H9 (cell line): ENCODE measurements at regions not wholly inside any gene's neighbourhood (a gene's known extent, or its start where the extent isn't known, plus 50 kb on each side); places are given as distances from the start of the nearest gene placed in this dataset.

ENCODE experiments used
- DNase-seq: peaks from one replicate; pipeline ENCODE4 v3.0.0-alpha.2; 2017
- H2AFZ ChIP-seq: one replicate; pipeline ENCODE4 v1.6.1; 2013; ENCODE audit warnings: mild to moderate bottlenecking, low read length, control low read depth, moderate library complexity
- H2AK5ac ChIP-seq: 2 replicates; pipeline ENCODE4 v1.6.1; 2013; ENCODE audit warnings: low read length, control low read depth, mixed read lengths; ENCODE audit not compliant: insufficient read length
- H2BK120ac ChIP-seq: one replicate; pipeline ENCODE4 v1.6.1; 2013; ENCODE audit warnings: low read depth, mild to moderate bottlenecking, low read length, control low read depth, inconsistent platforms; ENCODE audit not compliant: poor library complexity, severe bottlenecking
- H2BK12ac ChIP-seq: 2 replicates; pipeline ENCODE4 v1.6.1; 2013; ENCODE audit warnings: low read length, control low read depth, mixed read lengths, low read depth; ENCODE audit not compliant: insufficient read length
- H2BK15ac ChIP-seq: 2 replicates; pipeline ENCODE4 v1.6.1; 2013; ENCODE audit warnings: low read depth, low read length, control low read depth
- H2BK20ac ChIP-seq: one replicate; pipeline ENCODE4 v1.6.1; 2013; ENCODE audit warnings: low read depth, mild to moderate bottlenecking, low read length, control low read depth, inconsistent platforms; ENCODE audit not compliant: poor library complexity, severe bottlenecking
- H2BK5ac ChIP-seq: 2 replicates; pipeline ENCODE4 v1.6.1; 2013; ENCODE audit warnings: low read length, control low read depth, mixed read lengths; ENCODE audit not compliant: insufficient read length
- H3K14ac ChIP-seq: 2 replicates; pipeline ENCODE4 v1.6.1; 2013; ENCODE audit warnings: low read length, control low read depth; ENCODE audit not compliant: insufficient read depth
- H3K18ac ChIP-seq: 2 replicates; pipeline ENCODE4 v1.6.1; 2013; ENCODE audit warnings: low read depth, mild to moderate bottlenecking, mixed read lengths, low read length, control low read depth; ENCODE audit not compliant: insufficient read length
- H3K23ac ChIP-seq: 2 replicates; pipeline ENCODE4 v1.6.1; 2013; ENCODE audit warnings: low read length, control low read depth, mixed read lengths, low read depth; ENCODE audit not compliant: insufficient read length
- H3K23me2 ChIP-seq: 2 replicates; pipeline ENCODE4 v1.6.1; 2013; ENCODE audit warnings: low read depth, mild to moderate bottlenecking, mixed read lengths, low read length, control low read depth; ENCODE audit not compliant: insufficient read length, poor library complexity, severe bottlenecking
- H3K27ac ChIP-seq: 2 replicates; pipeline ENCODE4 v1.5.1; 2013; ENCODE audit warnings: low read length, control low read depth, mixed read lengths, low read depth; ENCODE audit not compliant: insufficient read length
- H3K27me3 ChIP-seq: 2 replicates; pipeline ENCODE4 v1.6.1; 2013; ENCODE audit warnings: low read length, control low read depth, inconsistent platforms; ENCODE audit not compliant: insufficient read depth
- H3K4ac ChIP-seq: 2 replicates; pipeline ENCODE4 v1.6.1; 2013; ENCODE audit warnings: low read depth, mild to moderate bottlenecking, control low read depth, inconsistent platforms, low read length, moderate library complexity
- H3K4me1 ChIP-seq: 2 replicates; pipeline ENCODE4 v1.6.1; 2013; ENCODE audit warnings: low read length, control low read depth, inconsistent platforms; ENCODE audit not compliant: insufficient read depth
- H3K4me2 ChIP-seq: 2 replicates; pipeline ENCODE4 v1.6.1; 2013; ENCODE audit warnings: low read length, control low read depth, mixed read lengths; ENCODE audit not compliant: insufficient read length, insufficient read depth
- H3K56ac ChIP-seq: 2 replicates; pipeline ENCODE4 v1.6.1; 2013; ENCODE audit warnings: low read depth, mild to moderate bottlenecking, mixed read lengths, low read length, control low read depth; ENCODE audit not compliant: insufficient read length
- H3K79me1 ChIP-seq: 2 replicates; pipeline ENCODE4 v1.6.1; 2013; ENCODE audit warnings: low read depth, mild to moderate bottlenecking, moderate library complexity, low read length, control low read depth, inconsistent platforms; ENCODE audit not compliant: insufficient read depth, poor library complexity, severe bottlenecking
- H3K79me2 ChIP-seq: 2 replicates; pipeline ENCODE4 v1.6.1; 2013; ENCODE audit warnings: low read length, control low read depth, inconsistent platforms; ENCODE audit not compliant: insufficient read depth
- H3K9ac ChIP-seq: 2 replicates; pipeline ENCODE4 v1.6.1; 2013; ENCODE audit warnings: low read length, control low read depth, mixed read lengths; ENCODE audit not compliant: insufficient read length; ENCODE audit errors: extremely low read depth
- H3K9me3 ChIP-seq: one replicate; pipeline ENCODE4 v1.6.1; 2013; ENCODE audit warnings: low read depth, low read length, inconsistent platforms; ENCODE audit not compliant: control insufficient read depth
- H3T11ph ChIP-seq: one replicate; pipeline ENCODE4 v1.6.1; 2013; ENCODE audit warnings: mild to moderate bottlenecking, low read length, control low read depth, inconsistent platforms
- H4K20me1 ChIP-seq: one replicate; pipeline ENCODE4 v1.6.1; 2013; ENCODE audit not compliant: control insufficient read depth, insufficient read length, insufficient read depth
- H4K5ac ChIP-seq: 2 replicates; pipeline ENCODE4 v1.6.1; 2013; ENCODE audit warnings: low read depth, mild to moderate bottlenecking, mixed read lengths, low read length, control low read depth; ENCODE audit not compliant: insufficient read length
- H4K8ac ChIP-seq: replicated peaks from 2 replicates; pipeline ENCODE4 v1.6.1; 2013; ENCODE audit warnings: low read length, control low read depth, mixed read lengths, low read depth; ENCODE audit not compliant: insufficient read length
- H4K91ac ChIP-seq: 2 replicates; pipeline ENCODE4 v1.6.1; 2013; ENCODE audit warnings: low read depth, mild to moderate bottlenecking, moderate library complexity, mixed read lengths, low read length, control low read depth; ENCODE audit not compliant: insufficient read length
- H3K27ac Mint-ChIP-seq, 3 experiments: 2 replicates in 2 of 3; 3 replicates in 1 of 3; pipeline ENCODE4 v1.8.0; 2020 to 2021; ENCODE audit warnings: mixed read lengths in 3 of 3, mild to moderate bottlenecking in 1 of 3, moderate library complexity in 1 of 3
- H3K27me3 Mint-ChIP-seq: 2 replicates; pipeline ENCODE4 v1.8.0; 2021; ENCODE audit warnings: low read depth, mild to moderate bottlenecking, moderate library complexity, mixed read lengths
- H3K36me3 Mint-ChIP-seq, 3 experiments: 2 replicates in 2 of 3; 3 replicates in 1 of 3; pipeline ENCODE4 v1.8.0; 2020 to 2021; ENCODE audit warnings: low read depth in 3 of 3, mixed read lengths in 3 of 3; ENCODE audit not compliant: insufficient read depth in 1 of 3
- H3K4me1 Mint-ChIP-seq, 2 experiments: 2 replicates each; pipeline ENCODE4 v1.8.0; 2020; ENCODE audit warnings: mixed read lengths in 2 of 2
- H3K4me3 Mint-ChIP-seq, 2 experiments: 2 replicates in 1 of 2; 3 replicates in 1 of 2; pipeline ENCODE4 v1.8.0; 2020 to 2021; ENCODE audit warnings: mild to moderate bottlenecking in 2 of 2, mixed read lengths in 2 of 2, moderate library complexity in 1 of 2
- H3K9me3 Mint-ChIP-seq, 2 experiments: 2 replicates in 1 of 2; 3 replicates in 1 of 2; pipeline ENCODE4 v1.8.0; 2020; ENCODE audit warnings: mild to moderate bottlenecking in 2 of 2, mixed read lengths in 2 of 2, moderate library complexity in 1 of 2
- CTCF ChIP-seq: fragments of 200-600 bp; sonication (generic); conservative IDR thresholded peaks from 3 replicates; pipeline ENCODE4 v1.8.0; 2021; ENCODE audit warnings: antibody characterized with exemption, mild to moderate bottlenecking
- WGBS: extraction: QIAGEN DNeasy Blood & Tissue Kit; methylation state at CpG from one replicate; pipeline ENCODE4 v1.1.7; 2013; ENCODE audit warnings: missing lambda C conversion rate, low lambda C conversion rate, mixed read lengths; ENCODE audit not compliant: insufficient read length; ENCODE audit errors: extremely low coverage; 5-methylcytosine and 5-hydroxymethylcytosine counted together

- no peaks in the 10 kb centered on the region for H3K27me3 ChIP-seq
- no peak overlapping the region for H3K56ac ChIP-seq
- H2BK15ac ChIP-seq: no peak overlapping the region
- no peak overlapping the region for H3K27ac ChIP-seq
- no peak overlapping the region for H3K4ac ChIP-seq
- no peak overlapping the region for H2BK20ac ChIP-seq
- no peak overlapping the region for H3K14ac ChIP-seq
- no peak overlapping the region for H3K23ac ChIP-seq
- no peak overlapping the region for H4K5ac ChIP-seq
- no peak for TF ChIP-seq CTCF
- no peak overlapping the region for H3K27ac Mint-ChIP-seq
- no peak overlapping the region for H3T11ph ChIP-seq
- peaks cover 9 to 15% of the 10 kb centered on the region in 2 experiments for H3K4me1 Mint-ChIP-seq
- no peak overlapping the region for H2BK12ac ChIP-seq
- H3K4me2 ChIP-seq: peak overlapping the region; percentile 19
- H2BK120ac ChIP-seq: no peak overlapping the region
- no peak overlapping the region for H4K91ac ChIP-seq
- DNase-seq: peak; percentile 34
- no peak overlapping the region for H2BK5ac ChIP-seq
- H4K20me1 ChIP-seq: no peaks in the 10 kb centered on the region
- H4K8ac ChIP-seq: no peak overlapping the region
- H3K36me3 Mint-ChIP-seq: no peaks in the 10 kb centered on the region
- no peak overlapping the region for H3K9ac ChIP-seq
- no peak overlapping the region for H2AK5ac ChIP-seq
- H3K27me3 Mint-ChIP-seq: peaks cover 8% of the 10 kb centered on the region; the same call in 1 of the 2 replicates
- H3K79me1 ChIP-seq: no peaks in the 10 kb centered on the region
- H3K4me1 ChIP-seq: peaks cover 12% of the 10 kb centered on the region
- H3K4me3 Mint-ChIP-seq: no peak overlapping the region
- no peaks in the 10 kb centered on the region; a peak in 1 of 5 replicates for H3K9me3 Mint-ChIP-seq
- no peaks in the 10 kb centered on the region for H3K23me2 ChIP-seq
- no peaks in the 10 kb centered on the region for H3K9me3 ChIP-seq
- no peaks in the 10 kb centered on the region for H3K79me2 ChIP-seq
- no peak overlapping the region for H3K18ac ChIP-seq
- WGBS: no CpG with 5 or more reads among the region's 15 CpGs
- H2AFZ ChIP-seq: no peak overlapping the region
Observed at GRCh38 chr17:77684803-77685798, 273.4 kb upstream of the TNRC6C start.
